Nephron progenitor cell (in vitro differentiated cells): ENCODE measurements at regions not wholly inside any gene's neighbourhood (a gene's known extent, or its start where the extent isn't known, plus 50 kb on each side); places are given as distances from the start of the nearest gene placed in this dataset.

Experiments
- DNase-seq: peaks from one replicate; pipeline ENCODE4 v3.0.0; 2021
- H3K27ac Mint-ChIP-seq: 2 replicates; pipeline ENCODE4 v1.8.0; 2021; ENCODE audit warnings: mild to moderate bottlenecking, moderate library complexity, mixed read lengths
- H3K27me3 Mint-ChIP-seq: 2 replicates; pipeline ENCODE4 v1.8.0; 2021; ENCODE audit warnings: mild to moderate bottlenecking, low read depth, mixed read lengths; ENCODE audit not compliant: poor library complexity
- H3K36me3 Mint-ChIP-seq: 2 replicates; pipeline ENCODE4 v1.8.0; 2021; ENCODE audit warnings: low read depth, mixed read lengths
- H3K4me1 Mint-ChIP-seq: 2 replicates; pipeline ENCODE4 v1.8.0; 2021; ENCODE audit warnings: mixed read lengths
- H3K4me3 Mint-ChIP-seq: 2 replicates; pipeline ENCODE4 v1.8.0; 2021; ENCODE audit warnings: mild to moderate bottlenecking, moderate library complexity, mixed read lengths
- H3K9me3 Mint-ChIP-seq: 2 replicates; pipeline ENCODE4 v1.8.0; 2021; ENCODE audit warnings: mild to moderate bottlenecking, moderate library complexity, mixed read lengths
- TF ChIP-seq, protein P1 (sequence below): fragments of 200-600 bp; sonication (generic); IDR thresholded peaks from 2 replicates; pipeline ENCODE4 v1.5.0; 2021; ENCODE audit warnings: antibody characterized with exemption

DNA sequence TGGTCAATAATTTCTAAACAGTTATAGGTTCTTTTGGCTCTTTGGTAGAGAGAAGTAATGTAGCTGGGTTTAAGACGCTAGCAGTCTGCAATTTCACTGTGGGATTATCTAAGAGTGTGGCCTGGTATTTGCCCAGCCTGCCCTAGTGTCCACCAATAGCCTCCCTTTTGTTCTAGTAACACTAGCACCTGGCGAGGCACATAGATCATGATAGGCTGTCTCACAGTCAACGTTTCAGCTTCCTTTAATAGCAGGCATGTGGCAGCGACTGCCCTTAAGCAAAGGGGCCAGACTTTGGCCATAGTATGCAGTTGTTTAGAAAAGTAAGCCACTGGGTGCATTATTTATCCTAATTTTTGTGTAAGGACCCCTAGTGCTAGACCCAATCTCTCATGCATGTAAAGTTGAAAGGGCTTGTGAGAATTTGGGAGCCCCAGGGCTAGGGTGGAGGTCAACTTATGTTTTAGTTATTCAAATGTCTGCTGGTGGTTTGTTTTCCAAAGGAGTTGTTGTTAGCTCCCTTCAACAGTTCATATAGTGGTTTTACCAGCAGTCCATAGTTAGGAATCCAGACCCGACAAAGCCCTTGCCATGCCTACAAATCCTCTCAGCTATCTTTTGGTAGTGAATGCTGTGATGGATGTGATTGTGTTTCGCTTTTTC is 274.3 kb downstream of the HTR1A start:
- no peak for DNase-seq
- TF ChIP-seq, protein P1, sequence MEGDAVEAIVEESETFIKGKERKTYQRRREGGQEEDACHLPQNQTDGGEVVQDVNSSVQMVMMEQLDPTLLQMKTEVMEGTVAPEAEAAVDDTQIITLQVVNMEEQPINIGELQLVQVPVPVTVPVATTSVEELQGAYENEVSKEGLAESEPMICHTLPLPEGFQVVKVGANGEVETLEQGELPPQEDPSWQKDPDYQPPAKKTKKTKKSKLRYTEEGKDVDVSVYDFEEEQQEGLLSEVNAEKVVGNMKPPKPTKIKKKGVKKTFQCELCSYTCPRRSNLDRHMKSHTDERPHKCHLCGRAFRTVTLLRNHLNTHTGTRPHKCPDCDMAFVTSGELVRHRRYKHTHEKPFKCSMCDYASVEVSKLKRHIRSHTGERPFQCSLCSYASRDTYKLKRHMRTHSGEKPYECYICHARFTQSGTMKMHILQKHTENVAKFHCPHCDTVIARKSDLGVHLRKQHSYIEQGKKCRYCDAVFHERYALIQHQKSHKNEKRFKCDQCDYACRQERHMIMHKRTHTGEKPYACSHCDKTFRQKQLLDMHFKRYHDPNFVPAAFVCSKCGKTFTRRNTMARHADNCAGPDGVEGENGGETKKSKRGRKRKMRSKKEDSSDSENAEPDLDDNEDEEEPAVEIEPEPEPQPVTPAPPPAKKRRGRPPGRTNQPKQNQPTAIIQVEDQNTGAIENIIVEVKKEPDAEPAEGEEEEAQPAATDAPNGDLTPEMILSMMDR: no peak
- Mint-ChIP-seq H3K4me1 (no peaks in the 10 kb centered on the region), H3K27me3 (peaks cover 3% of the 10 kb centered on the region), H3K9me3 (no peaks in the 10 kb centered on the region), H3K4me3 (no peak overlapping the region), H3K36me3 (no peaks in the 10 kb centered on the region), H3K27ac (no peak overlapping the region)

DNA sequence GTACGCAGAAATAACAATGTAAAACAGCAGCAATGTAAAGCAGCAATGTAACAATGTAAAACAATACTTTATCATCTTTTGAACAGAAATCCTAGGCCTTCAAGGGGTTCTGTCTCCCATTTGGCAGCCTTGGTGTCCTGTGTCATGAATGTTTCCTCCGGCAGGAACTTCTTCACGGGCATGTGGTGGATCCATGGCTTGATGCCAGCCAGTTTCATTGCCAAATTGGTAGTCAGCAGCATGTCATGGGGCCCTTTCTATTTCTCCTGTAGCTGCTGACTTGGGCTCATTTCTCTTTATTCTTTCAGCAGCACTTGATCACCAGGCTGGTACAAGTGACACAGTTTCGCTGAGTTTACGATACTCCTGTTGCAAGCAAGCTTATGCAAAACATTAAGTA is 275.3 kb downstream of the HTR1A start:
- no peak overlapping the region for H3K4me3 Mint-ChIP-seq
- peaks cover 3% of the 10 kb centered on the region for H3K27me3 Mint-ChIP-seq
- DNase-seq: no peak
- H3K27ac Mint-ChIP-seq: no peak overlapping the region
- no peaks in the 10 kb centered on the region for H3K4me1 Mint-ChIP-seq
- TF ChIP-seq, protein P1: no peak
- no peaks in the 10 kb centered on the region for H3K36me3 Mint-ChIP-seq
- no peaks in the 10 kb centered on the region for H3K9me3 Mint-ChIP-seq

DNA sequence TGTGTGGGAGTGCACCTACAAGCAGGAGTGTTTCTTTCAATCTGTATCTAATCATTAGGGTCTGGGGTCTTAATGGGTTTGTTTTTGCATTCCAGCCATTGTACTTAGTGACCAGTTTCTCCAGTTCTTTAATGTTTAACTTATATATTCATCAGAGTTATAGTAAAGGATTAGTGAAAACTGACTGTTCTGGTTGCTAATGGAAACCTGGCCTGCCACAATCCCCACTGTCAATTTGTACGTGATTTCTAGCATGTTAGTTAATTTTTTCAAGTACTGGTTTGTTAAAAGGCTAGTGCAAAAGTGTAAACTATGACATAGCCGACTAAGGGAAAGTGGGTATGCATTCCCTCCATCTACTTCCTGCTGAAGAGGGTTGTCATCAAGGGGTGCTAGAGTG is 276.1 kb downstream of the HTR1A start:
- H3K36me3 Mint-ChIP-seq: no peaks in the 10 kb centered on the region
- H3K4me3 Mint-ChIP-seq: no peak overlapping the region
- TF ChIP-seq, protein P1: no peak
- H3K27me3 Mint-ChIP-seq: peaks cover 3% of the 10 kb centered on the region
- DNase-seq: no peak
- H3K27ac Mint-ChIP-seq: no peak overlapping the region
- no peaks in the 10 kb centered on the region for H3K4me1 Mint-ChIP-seq
- no peaks in the 10 kb centered on the region for H3K9me3 Mint-ChIP-seq

DNA sequence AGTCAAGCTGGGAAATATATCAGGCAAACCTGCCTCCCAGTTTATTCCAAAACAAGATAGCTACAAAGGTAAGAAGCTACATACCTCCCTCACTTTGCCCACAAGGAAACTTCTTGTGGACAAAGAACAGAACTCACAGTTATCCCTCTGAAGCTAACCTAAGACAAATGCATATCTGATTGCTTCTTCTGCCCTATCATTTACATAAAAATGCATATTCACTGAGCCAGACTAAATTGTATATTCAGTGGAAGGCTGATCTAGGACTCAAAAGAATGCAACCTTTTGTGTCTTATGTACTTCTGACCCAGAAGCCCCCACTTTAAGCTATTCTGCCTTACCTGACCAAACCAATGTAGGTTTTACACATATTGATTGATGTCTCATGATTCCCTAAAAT is 276.8 kb downstream of the HTR1A start:
- Mint-ChIP-seq H3K4me1 (no peaks in the 10 kb centered on the region), H3K4me3 (no peak overlapping the region), H3K27me3 (peaks cover 3% of the 10 kb centered on the region), H3K9me3 (no peaks in the 10 kb centered on the region), H3K27ac (no peak overlapping the region), H3K36me3 (no peaks in the 10 kb centered on the region)
- DNase-seq: no peak
- TF ChIP-seq, protein P1: no peak

DNA sequence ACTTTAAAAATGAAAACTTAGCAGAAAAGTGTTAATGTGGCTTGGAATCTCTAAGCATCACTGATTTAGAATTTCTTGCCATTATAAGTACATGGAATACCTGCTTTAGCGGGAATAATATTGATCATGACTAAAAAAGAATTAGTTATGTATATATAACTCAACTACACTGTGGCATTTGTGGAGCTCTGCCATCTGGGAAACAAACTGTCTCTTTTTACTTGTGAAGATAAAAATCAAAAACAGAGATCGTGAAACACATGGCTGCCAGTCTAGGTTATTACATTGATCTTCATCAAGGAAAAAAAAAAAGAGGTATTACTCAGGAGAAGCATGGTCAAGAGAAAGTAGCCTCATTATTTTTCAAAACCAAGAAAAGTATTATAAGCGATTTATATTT is 287.4 kb downstream of the HTR1A start:
- Mint-ChIP-seq H3K36me3 (no peaks in the 10 kb centered on the region), H3K27ac (no peak overlapping the region), H3K27me3 (peaks cover 3% of the 10 kb centered on the region), H3K9me3 (no peaks in the 10 kb centered on the region), H3K4me3 (no peak overlapping the region), H3K4me1 (no peaks in the 10 kb centered on the region)
- DNase-seq: no peak
- TF ChIP-seq, protein P1: no peak

DNA sequence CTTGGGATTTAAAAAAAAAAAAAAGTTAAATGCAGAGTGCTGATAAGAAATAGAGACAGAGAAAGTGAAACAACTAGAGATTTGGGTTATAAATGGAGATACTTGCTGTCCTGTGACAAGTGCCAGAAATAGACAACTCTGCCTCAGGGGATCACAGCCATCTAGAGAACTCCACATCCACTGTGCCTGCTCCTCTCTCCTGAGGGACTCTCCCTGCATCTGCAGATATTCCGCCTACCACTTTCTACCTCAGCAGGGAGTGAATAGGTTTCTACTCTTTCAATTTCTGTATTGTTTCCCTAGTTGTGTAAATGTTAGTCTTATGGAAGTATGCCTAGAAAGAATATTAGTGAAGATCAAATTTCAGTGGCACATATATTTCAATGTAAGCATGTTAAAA is 307.2 kb downstream of the HTR1A start:
- TF ChIP-seq, protein P1: no peak
- Mint-ChIP-seq H3K4me1 (no peaks in the 10 kb centered on the region), H3K27ac (no peak overlapping the region), H3K9me3 (no peaks in the 10 kb centered on the region), H3K36me3 (no peaks in the 10 kb centered on the region), H3K27me3 (peaks cover 4% of the 10 kb centered on the region), H3K4me3 (no peak overlapping the region)
- DNase-seq: no peak
